Lower leg skin (tissue), 4 donors: ENCODE measurements at regions not wholly inside any gene's neighbourhood (a gene's known extent, or its start where the extent isn't known, plus 50 kb on each side); places are given as distances from the start of the nearest gene placed in this dataset.
"Not testable (repeated sequence)": the region's sequence is repeated elsewhere in the genome, so short reads cannot be mapped to it uniquely, and the experiment has no call there.

Experiments used
- DNase-seq, 2 donors: peaks; one replicate each; pipeline ENCODE4 v3.0.0-alpha.2; 2019; ENCODE audit warnings: low spot score in 2 of 2
- H3K4me3 ChIP-seq: fragments of 200-600 bp; sonication (generic); 2 replicates; pipeline ENCODE4 v1.5.1; 2017; ENCODE audit warnings: mild to moderate bottlenecking, low read depth; ENCODE audit not compliant: poor library complexity, severe bottlenecking
- POLR2A ChIP-seq, 2 donors: fragments of 450-650 bp; IDR thresholded peaks; one replicate each; pipeline ENCODE4 v1.6.1; 2016 to 2017; ENCODE audit warnings: antibody characterized with exemption in 2 of 2, mild to moderate bottlenecking in 1 of 2, moderate library complexity in 1 of 2
- WGBS, 2 donors: methylation state at CpG; one replicate each; pipeline ENCODE4 v1.1.5; 2018; 5-methylcytosine and 5-hydroxymethylcytosine counted together
- intact Hi-C: fragments of 100-400 bp; cut with DNase I; formaldehyde crosslinking; loops from one replicate; pipeline ENCODE4 v1.15.0; 2023; ENCODE audit warnings: low total_unique reads
- TF ChIP-seq, protein P1 (sequence below), 3 donors: fragments of 450-650 bp; IDR thresholded peaks; one replicate each; pipeline ENCODE4 v1.5.1; 2016; ENCODE audit warnings: antibody characterized with exemption in 3 of 3, mild to moderate bottlenecking in 3 of 3, moderate library complexity in 2 of 3

DNA sequence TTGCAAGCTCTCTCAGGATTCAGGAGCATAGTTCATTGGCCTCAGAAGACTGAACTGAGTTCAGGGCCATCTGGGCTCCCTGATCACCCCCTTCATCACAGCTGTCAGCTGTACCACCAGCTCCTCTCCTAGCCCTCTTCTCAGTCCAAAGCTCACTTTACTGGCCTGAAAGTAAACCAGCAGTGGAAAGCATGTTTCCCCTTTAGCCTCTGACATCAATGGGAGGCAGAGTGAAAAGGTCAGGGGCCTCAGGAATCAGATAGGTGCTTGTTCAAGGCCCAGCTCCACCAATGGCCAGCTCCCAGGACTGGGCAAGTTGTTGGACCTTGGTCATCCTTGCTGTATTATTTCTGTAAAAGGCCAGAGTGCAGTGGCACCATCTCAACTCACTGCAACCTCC, 223.4 kb downstream of the TLE3 start:
- DNase-seq, result no peak
- H3K4me3 ChIP-seq, result no peak overlapping the region
- intact Hi-C loops, result no loop called here
- TF ChIP-seq POLR2A (IDR thresholded peaks at IDR 0.05), result no peak
- TF ChIP-seq, protein P1, sequence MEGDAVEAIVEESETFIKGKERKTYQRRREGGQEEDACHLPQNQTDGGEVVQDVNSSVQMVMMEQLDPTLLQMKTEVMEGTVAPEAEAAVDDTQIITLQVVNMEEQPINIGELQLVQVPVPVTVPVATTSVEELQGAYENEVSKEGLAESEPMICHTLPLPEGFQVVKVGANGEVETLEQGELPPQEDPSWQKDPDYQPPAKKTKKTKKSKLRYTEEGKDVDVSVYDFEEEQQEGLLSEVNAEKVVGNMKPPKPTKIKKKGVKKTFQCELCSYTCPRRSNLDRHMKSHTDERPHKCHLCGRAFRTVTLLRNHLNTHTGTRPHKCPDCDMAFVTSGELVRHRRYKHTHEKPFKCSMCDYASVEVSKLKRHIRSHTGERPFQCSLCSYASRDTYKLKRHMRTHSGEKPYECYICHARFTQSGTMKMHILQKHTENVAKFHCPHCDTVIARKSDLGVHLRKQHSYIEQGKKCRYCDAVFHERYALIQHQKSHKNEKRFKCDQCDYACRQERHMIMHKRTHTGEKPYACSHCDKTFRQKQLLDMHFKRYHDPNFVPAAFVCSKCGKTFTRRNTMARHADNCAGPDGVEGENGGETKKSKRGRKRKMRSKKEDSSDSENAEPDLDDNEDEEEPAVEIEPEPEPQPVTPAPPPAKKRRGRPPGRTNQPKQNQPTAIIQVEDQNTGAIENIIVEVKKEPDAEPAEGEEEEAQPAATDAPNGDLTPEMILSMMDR (IDR thresholded peaks at IDR 0.05), result no peak

DNA sequence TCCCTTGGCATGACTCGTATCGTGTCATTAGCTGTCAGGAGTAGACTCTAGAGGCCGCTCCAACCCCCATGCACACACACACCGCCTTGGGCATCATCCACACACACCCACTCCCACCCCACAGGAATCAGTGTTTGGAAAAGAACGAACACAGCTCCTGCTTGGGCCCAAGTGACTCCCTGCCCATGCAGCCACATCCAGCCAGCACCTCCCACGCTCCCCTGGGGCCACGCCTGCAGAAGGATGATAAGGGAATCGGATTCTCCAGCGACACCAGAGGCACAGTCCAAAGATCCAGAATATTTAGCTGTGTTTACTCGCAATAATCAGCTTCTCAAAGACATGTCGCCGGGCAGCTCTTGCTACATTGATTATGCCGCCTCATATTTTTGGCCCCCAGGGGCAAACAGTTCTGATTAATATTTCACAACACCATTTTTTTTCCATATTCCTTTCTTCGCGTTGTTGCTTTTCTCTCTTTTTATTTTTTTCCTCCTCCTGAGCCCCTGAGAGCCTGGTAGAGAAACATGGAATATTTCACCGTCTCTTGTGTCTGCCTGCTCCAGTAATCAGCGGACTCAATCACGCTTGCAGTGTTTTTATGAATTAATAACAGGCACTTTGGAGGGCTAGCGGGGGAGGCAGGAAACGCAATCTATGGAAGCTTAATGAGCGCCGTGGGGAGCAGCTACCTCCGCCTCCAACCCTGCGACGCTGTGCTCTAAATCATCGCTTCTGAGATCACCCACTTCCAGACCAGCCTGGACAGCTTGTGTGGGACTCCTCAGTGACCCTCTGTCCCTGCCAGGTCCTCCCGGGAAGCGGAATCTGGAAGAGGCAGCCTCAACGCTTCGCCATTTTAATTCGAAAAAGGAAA, 221.4 kb downstream of the TLE3 start:
- H3K4me3 ChIP-seq, result no peak overlapping the region
- TF ChIP-seq, protein P1 (IDR thresholded peaks at IDR 0.05), result no peak
- no peak for TF ChIP-seq POLR2A (IDR thresholded peaks at IDR 0.05)
- intact Hi-C loops, result no loop called here
- WGBS, 2 donors, result 80 to 82% methylated on average over 31 of the region's 31 CpGs
- no peak for DNase-seq

DNA sequence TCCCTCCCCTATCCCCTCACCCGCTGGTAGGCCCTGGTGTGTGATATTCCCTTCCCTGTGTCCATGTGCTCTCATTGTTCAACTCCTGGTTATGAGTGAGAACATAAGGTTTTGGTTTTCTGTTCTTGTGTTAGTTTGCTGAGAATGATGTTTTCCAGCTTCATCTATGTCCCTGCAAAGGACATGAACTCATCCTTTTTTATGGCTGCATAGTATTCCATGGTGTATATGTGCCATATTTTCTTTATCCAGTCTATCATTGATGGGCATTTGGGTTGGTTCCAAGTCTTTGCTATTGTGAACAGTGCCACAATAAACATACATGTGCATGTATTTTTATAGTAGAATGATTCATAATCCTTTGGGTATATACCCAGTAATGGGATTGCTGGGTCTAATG, 217.8 kb downstream of the TLE3 start:
- H3K4me3 ChIP-seq, DNase-seq, intact Hi-C loops: not testable (repeated sequence)
- WGBS, 2 donors, result 90 to 93% methylated on average over 1 of the region's 1 CpG

DNA sequence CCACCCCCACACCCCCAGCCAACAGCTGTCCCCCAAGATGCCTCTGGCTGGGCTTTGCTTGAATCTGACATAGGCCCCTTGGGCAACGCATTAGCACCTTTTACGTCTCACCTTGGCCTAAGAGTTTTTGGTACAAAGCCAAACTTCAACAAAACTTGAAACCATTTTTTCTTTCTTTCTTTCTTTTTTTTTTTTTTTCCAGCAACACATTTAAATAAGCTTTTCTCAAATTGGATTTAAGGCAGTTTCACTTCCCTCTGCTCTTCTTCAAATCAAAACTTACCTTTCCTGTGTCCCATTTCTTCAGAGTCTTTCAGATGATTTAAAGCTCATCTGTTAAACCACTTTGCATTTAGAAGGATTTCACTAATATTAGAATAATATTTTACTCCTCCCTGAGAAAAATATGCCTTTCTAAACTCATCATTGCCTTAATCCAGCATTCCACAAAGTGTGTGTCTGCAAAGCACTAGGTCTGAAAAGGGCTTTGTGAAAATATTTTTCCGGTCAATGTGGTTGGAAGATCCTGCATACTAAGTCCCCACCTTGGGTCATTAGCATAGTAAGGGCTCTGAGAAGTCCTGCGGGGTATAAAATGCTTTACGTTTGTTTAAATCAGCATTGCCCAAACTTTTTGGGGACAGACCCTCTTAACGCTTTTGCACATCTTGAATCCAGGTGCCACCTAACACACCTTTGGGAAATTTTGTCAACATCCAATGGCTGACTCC, 217.0 kb downstream of the TLE3 start:
- no peak for DNase-seq
- WGBS, 2 donors, result 87 to 93% methylated on average over 6 of the region's 6 CpGs
- TF ChIP-seq, protein P1 (IDR thresholded peaks at IDR 0.05), result no peak
- TF ChIP-seq POLR2A (IDR thresholded peaks at IDR 0.05), result no peak
- intact Hi-C loops, result no loop called here
- H3K4me3 ChIP-seq, result no peak overlapping the region

DNA sequence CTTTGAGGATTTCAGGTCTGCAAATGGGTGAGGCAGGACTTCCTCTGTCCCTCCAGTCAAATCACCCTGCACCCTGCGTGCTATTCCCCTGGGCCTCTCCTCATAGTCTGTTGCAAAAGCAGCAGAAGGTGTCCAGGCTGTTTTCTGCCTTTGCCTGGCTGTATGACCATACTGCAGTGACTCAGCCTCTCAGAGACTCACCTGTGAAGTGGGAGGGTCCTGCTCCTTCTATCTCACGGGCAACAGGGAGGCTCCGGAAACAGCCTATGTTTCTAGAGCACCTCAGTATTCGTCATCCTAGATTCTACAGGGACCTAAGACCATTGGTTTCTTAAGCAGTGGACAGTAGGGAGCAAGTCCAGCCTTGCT, 216.4 kb downstream of the TLE3 start:
- intact Hi-C loops, result no loop called here
- DNase-seq, result no peak
- TF ChIP-seq, protein P1 (IDR thresholded peaks at IDR 0.05), result no peak
- no peak for TF ChIP-seq POLR2A (IDR thresholded peaks at IDR 0.05)
- WGBS, 2 donors, result 82 to 91% methylated on average over 4 of the region's 4 CpGs
- no peak overlapping the region for H3K4me3 ChIP-seq

DNA sequence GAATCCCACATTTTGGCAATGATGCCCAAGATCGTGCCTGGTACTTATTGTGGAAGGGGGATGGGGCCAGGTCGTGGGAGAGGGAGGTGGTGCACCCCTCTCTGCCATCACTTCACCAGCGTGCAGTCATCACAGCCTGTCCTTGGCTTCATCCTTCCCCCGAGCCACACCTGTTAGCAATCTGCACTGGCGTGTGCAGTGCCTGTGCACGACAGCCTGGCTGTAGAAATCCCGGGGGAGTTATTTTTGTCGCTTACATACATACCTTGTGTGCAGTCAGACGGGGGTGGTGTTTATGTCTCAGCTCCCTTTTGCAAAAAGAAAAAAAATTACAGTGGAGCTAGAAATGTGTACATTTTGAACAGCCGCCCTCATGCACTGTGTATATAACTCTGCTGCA, 216.0 kb downstream of the TLE3 start:
- WGBS, 2 donors, result 38 to 47% methylated on average over 10 of the region's 10 CpGs
- no peak for TF ChIP-seq POLR2A (IDR thresholded peaks at IDR 0.05)
- TF ChIP-seq, protein P1 (IDR thresholded peaks at IDR 0.05), result no peak
- intact Hi-C loops, result no loop called here
- no peak for DNase-seq
- H3K4me3 ChIP-seq, result no peak overlapping the region
